Colonic mucosa (tissue), 4 donors: ENCODE measurements at regions not wholly inside any gene's neighbourhood (a gene's known extent, or its start where the extent isn't known, plus 50 kb on each side); places are given as distances from the start of the nearest gene placed in this dataset.

Experiments
- DNase-seq: peaks from one replicate; pipeline ENCODE4 v3.0.0-alpha.2; 2020
- H3K27ac ChIP-seq: fragments of 200-600 bp; one replicate; pipeline ENCODE4 v1.8.0; 2021
- H3K27me3 ChIP-seq: fragments of 200-600 bp; one replicate; pipeline ENCODE4 v1.8.0; 2021
- H3K36me3 ChIP-seq: fragments of 200-600 bp; one replicate; pipeline ENCODE4 v1.8.0; 2021
- H3K4me1 ChIP-seq: fragments of 200-600 bp; one replicate; pipeline ENCODE4 v1.8.0; 2021; ENCODE audit warnings: mild to moderate bottlenecking
- H3K4me3 ChIP-seq: fragments of 200-600 bp; one replicate; pipeline ENCODE4 v1.8.0; 2021
- H3K9ac ChIP-seq, 2 donors: one replicate each; pipeline ENCODE4 v1.7.0; 2013; ENCODE audit warnings: control low read depth in 2 of 2, low read depth in 2 of 2, low read length in 2 of 2
- H3K9me3 ChIP-seq: fragments of 200-600 bp; one replicate; pipeline ENCODE4 v1.8.0; 2021
- CTCF ChIP-seq: fragments of 200-600 bp; IDR thresholded peaks from one replicate; pipeline ENCODE4 v1.8.0; 2022; ENCODE audit warnings: antibody characterized with exemption, mild to moderate bottlenecking
- intact Hi-C: fragments of 100-400 bp; cut with DNase I; formaldehyde crosslinking; loops from one replicate; pipeline ENCODE4 v1.14.1; 2022
- donor health status: healthy.
- donor health status: DM: no; HTN: no; CAD: no.
- donor health status: DM: no; HTN: no; CAD: no.

- Histone ChIP-seq H3K9me3 (no peaks in the 10 kb centered on the region), H3K27me3 (no peaks in the 10 kb centered on the region), H3K4me1 (no peaks in the 10 kb centered on the region), H3K4me3 (no peak overlapping the region), H3K27ac (no peak overlapping the region), H3K9ac (no peak overlapping the region), H3K36me3 (no peaks in the 10 kb centered on the region)
- TF ChIP-seq CTCF, result no peak
- no peak for DNase-seq
- intact Hi-C loops, result no loop called here
Measured at GRCh38 chr6:164037171-164037870, 622.8 kb downstream of the QKI start.

GRCh38 chr6:164035900-164036485 lies 621.5 kb downstream of the QKI start:
- intact Hi-C loops, result no loop called here
- Histone ChIP-seq H3K4me1 (no peaks in the 10 kb centered on the region), H3K27ac (no peak overlapping the region), H3K36me3 (no peaks in the 10 kb centered on the region), H3K27me3 (no peaks in the 10 kb centered on the region), H3K9me3 (no peaks in the 10 kb centered on the region), H3K9ac (no peak overlapping the region), H3K4me3 (no peak overlapping the region)
- no peak for DNase-seq
- TF ChIP-seq CTCF, result no peak

- H3K36me3 ChIP-seq, result no peaks in the 10 kb centered on the region
- no peak overlapping the region for H3K9ac ChIP-seq
- intact Hi-C loops, result no loop called here
- no peak overlapping the region for H3K4me3 ChIP-seq
- DNase-seq, result no peak
- H3K27ac ChIP-seq, result no peak overlapping the region
- H3K9me3 ChIP-seq, result no peaks in the 10 kb centered on the region
- no peaks in the 10 kb centered on the region for H3K4me1 ChIP-seq
- no peaks in the 10 kb centered on the region for H3K27me3 ChIP-seq
- TF ChIP-seq CTCF, result no peak
Measured at GRCh38 chr6:164034602-164035140, 620.2 kb downstream of the QKI start.

DNA sequence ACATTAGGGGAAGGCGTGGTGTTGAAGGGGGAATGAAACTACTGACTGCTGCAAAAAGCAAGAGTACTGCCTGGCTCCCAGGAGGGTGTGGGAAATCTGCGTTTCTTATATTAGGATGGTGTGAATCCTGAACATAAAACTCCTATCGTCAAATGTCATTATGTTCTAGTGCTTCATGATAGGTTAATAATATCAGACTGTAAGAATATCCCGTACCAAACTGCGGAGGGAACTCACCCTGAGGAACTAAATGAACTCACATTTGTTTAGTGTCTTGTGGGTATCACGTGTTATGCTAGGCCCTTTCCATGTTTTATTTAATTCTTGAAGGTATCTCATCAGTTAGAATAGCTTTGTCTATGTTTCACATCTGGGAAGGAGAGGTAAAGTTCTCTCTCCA lies 610.7 kb downstream of the QKI start:
- no peaks in the 10 kb centered on the region for H3K36me3 ChIP-seq
- no peaks in the 10 kb centered on the region for H3K27me3 ChIP-seq
- H3K27ac ChIP-seq, result no peak overlapping the region
- TF ChIP-seq CTCF, result no peak
- DNase-seq, result no peak
- no peaks in the 10 kb centered on the region for H3K9me3 ChIP-seq
- H3K4me3 ChIP-seq, result no peak overlapping the region
- no peak overlapping the region for H3K9ac ChIP-seq
- intact Hi-C loops, result no loop called here
- H3K4me1 ChIP-seq, result no peaks in the 10 kb centered on the region

- Histone ChIP-seq H3K4me3 (no peak overlapping the region), H3K36me3 (no peaks in the 10 kb centered on the region), H3K4me1 (no peaks in the 10 kb centered on the region), H3K27ac (no peak overlapping the region), H3K27me3 (no peaks in the 10 kb centered on the region), H3K9me3 (no peaks in the 10 kb centered on the region), H3K9ac (no peak overlapping the region)
- intact Hi-C loops, result no loop called here
- no peak for DNase-seq
- no peak for TF ChIP-seq CTCF
Measured at GRCh38 chr6:164023535-164023934, 609.0 kb downstream of the QKI start.
